ENCODE measurements at regions not wholly inside any gene's neighbourhood (a gene's known extent, or its start where the extent isn't known, plus 50 kb on each side); places are given as distances from the start of the nearest gene placed in this dataset.

- Histone ChIP-seq H3K4me2 (ENCODE audit: insufficient read depth, low read length) (no peak overlapping the region), H3K4me3 (ENCODE audit: insufficient read depth, low read length) (no peak overlapping the region), H3K27ac (ENCODE audit: low read depth, low read length) (no peak overlapping the region), H3K4me1 (ENCODE audit: insufficient read depth, low read length) (no peaks in the 10 kb centered on the region), H4K20me1 (ENCODE audit: insufficient read depth, low read length) (no peaks in the 10 kb centered on the region), H3K36me3 (ENCODE audit: insufficient read depth, low read length) (no peaks in the 10 kb centered on the region), H3K27me3 (ENCODE audit: insufficient read depth, low read length) (no peaks in the 10 kb centered on the region), H2AFZ (ENCODE audit: low read length) (no peak overlapping the region), H3K79me2 (ENCODE audit: insufficient read depth, low read length) (no peaks in the 10 kb centered on the region), H3K9me3 (ENCODE audit: low read depth, low read length) (no peaks in the 10 kb centered on the region)
- no peak for DNase-seq (ENCODE audit: insufficient read length, low spot score, missing footprints)
- no peak for TF ChIP-seq CTCF (IDR thresholded peaks at IDR 0.05; ENCODE audit: extremely low read depth, low read depth, low read length)
Measured at GRCh38 chr4:111789901-111790640, 355.2 kb upstream of the FAM241A start.

GRCh38 chr4:111792632-111793031 is 352.6 kb upstream of the FAM241A start:
- no peak overlapping the region for H3K4me3 ChIP-seq (ENCODE audit: insufficient read depth, low read length)
- H3K36me3 ChIP-seq (ENCODE audit: insufficient read depth, low read length), result no peaks in the 10 kb centered on the region
- no peak overlapping the region for H3K27ac ChIP-seq (ENCODE audit: low read depth, low read length)
- no peak overlapping the region for H2AFZ ChIP-seq (ENCODE audit: low read length)
- no peak for TF ChIP-seq CTCF (IDR thresholded peaks at IDR 0.05; ENCODE audit: extremely low read depth, low read depth, low read length)
- H3K4me2 ChIP-seq (ENCODE audit: insufficient read depth, low read length), result no peak overlapping the region
- no peaks in the 10 kb centered on the region for H3K27me3 ChIP-seq (ENCODE audit: insufficient read depth, low read length)
- no peaks in the 10 kb centered on the region for H3K79me2 ChIP-seq (ENCODE audit: insufficient read depth, low read length)
- H3K9me3 ChIP-seq (ENCODE audit: low read depth, low read length), result no peaks in the 10 kb centered on the region
- DNase-seq (ENCODE audit: insufficient read length, low spot score, missing footprints), result no peak
- H4K20me1 ChIP-seq (ENCODE audit: insufficient read depth, low read length), result no peaks in the 10 kb centered on the region
- H3K4me1 ChIP-seq (ENCODE audit: insufficient read depth, low read length), result no peaks in the 10 kb centered on the region

- no peaks in the 10 kb centered on the region for H3K79me2 ChIP-seq (ENCODE audit: insufficient read depth, low read length)
Measured at GRCh38 chr4:111793433-111794091, 351.7 kb upstream of the FAM241A start.

More at GRCh38 chr4:111793433-111794091, 351.7 kb upstream of the FAM241A start:
- H3K27me3 ChIP-seq (ENCODE audit: insufficient read depth, low read length), result no peaks in the 10 kb centered on the region
- H3K36me3 ChIP-seq (ENCODE audit: insufficient read depth, low read length), result no peaks in the 10 kb centered on the region
- no peaks in the 10 kb centered on the region for H3K9me3 ChIP-seq (ENCODE audit: low read depth, low read length)
- no peak overlapping the region for H2AFZ ChIP-seq (ENCODE audit: low read length)
- H3K27ac ChIP-seq (ENCODE audit: low read depth, low read length), result no peak overlapping the region
- no peak for TF ChIP-seq CTCF (IDR thresholded peaks at IDR 0.05; ENCODE audit: extremely low read depth, low read depth, low read length)
- DNase-seq (ENCODE audit: insufficient read length, low spot score, missing footprints), result no peak
- no peaks in the 10 kb centered on the region for H3K4me1 ChIP-seq (ENCODE audit: insufficient read depth, low read length)
- no peak overlapping the region for H3K4me3 ChIP-seq (ENCODE audit: insufficient read depth, low read length)
- H4K20me1 ChIP-seq (ENCODE audit: insufficient read depth, low read length), result no peaks in the 10 kb centered on the region
- H3K4me2 ChIP-seq (ENCODE audit: insufficient read depth, low read length), result no peak overlapping the region

All from osteoblast (primary cell).